Heart left ventricle (tissue), 13 donors: ENCODE measurements at regions not wholly inside any gene's neighbourhood (a gene's known extent, or its start where the extent isn't known, plus 50 kb on each side); places are given as distances from the start of the nearest gene placed in this dataset.

Source experiments
- POLR2A ChIP-seq, 2 donors: fragments of 450-650 bp; IDR thresholded peaks; one replicate each; pipeline ENCODE4 v1.6.1; 2017; ENCODE audit warnings: antibody characterized with exemption in 2 of 2, mild to moderate bottlenecking in 2 of 2, moderate library complexity in 2 of 2
- TF ChIP-seq, protein P1 (sequence below), 12 donors: fragments of 200-600 bp; sonication (generic) in 4 of 12; IDR thresholded peaks; one replicate each; pipeline versions ENCODE4 v1.5.0 to v1.8.0; 2018 to 2022; ENCODE audit warnings: antibody characterized with exemption in 12 of 12, mild to moderate bottlenecking in 5 of 12
- donor health status: ischemic (EF 13 %, LVEDD 7.1; RV severe dilation, severe dysfunction).
- donor health status: DM: no; HTN: yes; CAD: no.
- donor health status: DM: no; HTN: no; CAD: no.
- donor health status: ischemic (EF 25% LVEDD 6.9; RV normal size, moderate dysfunction).
- donor health status: ischemic (EF 25% LVEDD 5.7; RV mildly dilated, moderate dysfunction).
- donor health status: ischemic (EF 35%, LVEDD 5.7; RV mildly dilated, moderate dysfunction).
- donor health status: nonischemic (EF 11% LVEDD 7.7; RV severe dilation, severe dysfunction).
- donor health status: DM: yes; HTN: yes; CAD: no.
- donor health status: PGD.
- donor health status: ischemic (EF 29% LVEDD 5.4; RV normal size, mild dysfunction).
- donor health status: nonischemic (EF 23%, LVEDD 6.1; RV moderate dilation, normal function).

DNA sequence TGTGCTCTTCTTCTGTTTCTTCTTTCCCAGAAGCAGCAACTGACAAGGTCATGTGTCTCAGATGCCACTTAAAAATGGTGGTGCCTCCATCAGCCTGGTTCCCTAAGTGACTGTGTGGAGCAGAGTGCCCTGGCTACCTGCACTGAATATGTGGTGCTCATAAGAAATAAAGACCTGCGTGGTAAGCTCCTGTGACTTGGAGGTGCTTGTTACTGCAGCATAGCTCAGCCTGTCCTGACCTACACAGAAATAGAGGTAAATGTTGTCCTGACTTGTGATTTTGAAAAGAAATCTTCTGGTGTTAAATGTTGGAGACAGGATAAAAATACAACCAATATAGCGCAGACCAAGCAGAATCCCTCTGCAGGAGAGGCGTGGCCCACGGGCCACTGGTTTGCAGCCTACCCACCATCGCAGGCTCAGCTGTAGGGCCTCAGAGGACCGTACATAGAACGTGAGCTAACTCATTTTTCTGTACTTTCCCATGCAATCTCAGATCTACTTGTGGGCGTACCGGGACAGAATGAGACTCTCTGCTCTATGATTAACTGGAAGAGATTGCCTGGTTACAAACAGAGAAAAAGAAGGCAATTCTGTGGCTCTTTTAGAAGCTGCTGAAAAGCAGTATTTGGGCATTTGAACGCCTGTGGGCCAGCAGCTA, 79.4 kb upstream of the UNC5A start:
- no peak for TF ChIP-seq POLR2A (IDR thresholded peaks at IDR 0.05)
- TF ChIP-seq, protein P1, sequence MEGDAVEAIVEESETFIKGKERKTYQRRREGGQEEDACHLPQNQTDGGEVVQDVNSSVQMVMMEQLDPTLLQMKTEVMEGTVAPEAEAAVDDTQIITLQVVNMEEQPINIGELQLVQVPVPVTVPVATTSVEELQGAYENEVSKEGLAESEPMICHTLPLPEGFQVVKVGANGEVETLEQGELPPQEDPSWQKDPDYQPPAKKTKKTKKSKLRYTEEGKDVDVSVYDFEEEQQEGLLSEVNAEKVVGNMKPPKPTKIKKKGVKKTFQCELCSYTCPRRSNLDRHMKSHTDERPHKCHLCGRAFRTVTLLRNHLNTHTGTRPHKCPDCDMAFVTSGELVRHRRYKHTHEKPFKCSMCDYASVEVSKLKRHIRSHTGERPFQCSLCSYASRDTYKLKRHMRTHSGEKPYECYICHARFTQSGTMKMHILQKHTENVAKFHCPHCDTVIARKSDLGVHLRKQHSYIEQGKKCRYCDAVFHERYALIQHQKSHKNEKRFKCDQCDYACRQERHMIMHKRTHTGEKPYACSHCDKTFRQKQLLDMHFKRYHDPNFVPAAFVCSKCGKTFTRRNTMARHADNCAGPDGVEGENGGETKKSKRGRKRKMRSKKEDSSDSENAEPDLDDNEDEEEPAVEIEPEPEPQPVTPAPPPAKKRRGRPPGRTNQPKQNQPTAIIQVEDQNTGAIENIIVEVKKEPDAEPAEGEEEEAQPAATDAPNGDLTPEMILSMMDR (IDR thresholded peaks at IDR 0.05), result no peak
